ENCODE measurements at regions not wholly inside any gene's neighbourhood (a gene's known extent, or its start where the extent isn't known, plus 50 kb on each side); places are given as distances from the start of the nearest gene placed in this dataset.

DNA sequence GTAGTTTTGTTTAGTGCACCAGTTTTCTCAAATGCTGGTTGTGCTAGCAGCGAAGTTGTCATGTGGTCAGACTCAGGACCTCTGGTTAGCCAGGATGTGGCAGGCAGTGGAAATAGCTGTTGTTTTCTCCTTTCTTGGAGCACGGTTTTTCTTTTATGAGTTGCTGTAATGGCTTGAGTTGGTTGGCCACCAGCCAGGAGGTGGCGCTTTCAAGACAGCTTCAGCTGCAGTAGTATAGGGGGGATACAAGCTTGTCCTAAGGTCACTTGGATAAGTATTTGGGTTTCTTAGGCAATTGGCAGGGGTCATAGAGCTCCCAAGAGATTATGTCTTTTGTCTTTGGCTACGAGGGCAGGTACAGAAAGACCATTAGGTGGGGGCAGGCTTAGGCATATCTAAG is 274.2 kb upstream of the TARS1 start:
- Histone ChIP-seq H3K4me1 (replicated peaks) (no peaks in the 10 kb centered on the region), H3K27me3 (replicated peaks; ENCODE audit: insufficient read depth) (no peaks in the 10 kb centered on the region), H3K27ac (no peak overlapping the region), H3K9me3 (no peaks in the 10 kb centered on the region), H3K36me3 (no peaks in the 10 kb centered on the region), H3K4me3 (no peak overlapping the region)
- DNase-seq (ENCODE audit: low spot score) = no peak
- 74% methylated on average over 4 of the region's 4 CpGs for WGBS
- no peak for TF ChIP-seq POLR2AphosphoS5 (IDR thresholded peaks at IDR 0.05)
- TF ChIP-seq, protein P1, sequence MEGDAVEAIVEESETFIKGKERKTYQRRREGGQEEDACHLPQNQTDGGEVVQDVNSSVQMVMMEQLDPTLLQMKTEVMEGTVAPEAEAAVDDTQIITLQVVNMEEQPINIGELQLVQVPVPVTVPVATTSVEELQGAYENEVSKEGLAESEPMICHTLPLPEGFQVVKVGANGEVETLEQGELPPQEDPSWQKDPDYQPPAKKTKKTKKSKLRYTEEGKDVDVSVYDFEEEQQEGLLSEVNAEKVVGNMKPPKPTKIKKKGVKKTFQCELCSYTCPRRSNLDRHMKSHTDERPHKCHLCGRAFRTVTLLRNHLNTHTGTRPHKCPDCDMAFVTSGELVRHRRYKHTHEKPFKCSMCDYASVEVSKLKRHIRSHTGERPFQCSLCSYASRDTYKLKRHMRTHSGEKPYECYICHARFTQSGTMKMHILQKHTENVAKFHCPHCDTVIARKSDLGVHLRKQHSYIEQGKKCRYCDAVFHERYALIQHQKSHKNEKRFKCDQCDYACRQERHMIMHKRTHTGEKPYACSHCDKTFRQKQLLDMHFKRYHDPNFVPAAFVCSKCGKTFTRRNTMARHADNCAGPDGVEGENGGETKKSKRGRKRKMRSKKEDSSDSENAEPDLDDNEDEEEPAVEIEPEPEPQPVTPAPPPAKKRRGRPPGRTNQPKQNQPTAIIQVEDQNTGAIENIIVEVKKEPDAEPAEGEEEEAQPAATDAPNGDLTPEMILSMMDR (IDR thresholded peaks at IDR 0.05) = no peak
- no peak for TF ChIP-seq POLR2A (IDR thresholded peaks at IDR 0.05)
- intact Hi-C loops (cut with DNase I) = no loop called here

DNA sequence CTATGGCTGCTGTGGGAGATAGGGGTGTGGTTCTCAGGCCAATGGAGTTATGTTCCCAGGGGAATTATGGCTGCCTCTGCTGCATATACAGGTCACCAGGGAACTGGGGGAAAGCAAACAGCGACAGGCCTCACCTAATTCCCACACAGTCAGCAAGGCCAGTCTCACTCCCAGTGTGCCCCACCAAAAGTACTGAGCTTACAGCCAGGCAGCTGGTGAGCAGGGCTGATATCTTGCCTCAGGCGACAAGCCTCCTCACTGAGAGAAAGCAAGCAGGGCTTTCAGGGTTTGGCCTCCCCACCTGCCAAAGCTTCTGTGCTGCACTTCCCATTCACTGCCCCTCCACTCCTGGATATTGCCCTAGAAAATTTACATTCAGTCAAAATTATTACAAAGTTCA is 273.8 kb upstream of the TARS1 start:
- intact Hi-C loops (cut with DNase I) = no loop called here
- Histone ChIP-seq H3K4me1 (replicated peaks) (no peaks in the 10 kb centered on the region), H3K27me3 (replicated peaks; ENCODE audit: insufficient read depth) (no peaks in the 10 kb centered on the region), H3K4me3 (no peak overlapping the region), H3K9me3 (no peaks in the 10 kb centered on the region), H3K27ac (no peak overlapping the region), H3K36me3 (no peaks in the 10 kb centered on the region)
- TF ChIP-seq, protein P1 (IDR thresholded peaks at IDR 0.05) = no peak
- TF ChIP-seq POLR2A (IDR thresholded peaks at IDR 0.05) (no peak), POLR2AphosphoS5 (IDR thresholded peaks at IDR 0.05) (no peak)
- WGBS = 42% methylated on average over 2 of the region's 2 CpGs
- no peak for DNase-seq (ENCODE audit: low spot score)

DNA sequence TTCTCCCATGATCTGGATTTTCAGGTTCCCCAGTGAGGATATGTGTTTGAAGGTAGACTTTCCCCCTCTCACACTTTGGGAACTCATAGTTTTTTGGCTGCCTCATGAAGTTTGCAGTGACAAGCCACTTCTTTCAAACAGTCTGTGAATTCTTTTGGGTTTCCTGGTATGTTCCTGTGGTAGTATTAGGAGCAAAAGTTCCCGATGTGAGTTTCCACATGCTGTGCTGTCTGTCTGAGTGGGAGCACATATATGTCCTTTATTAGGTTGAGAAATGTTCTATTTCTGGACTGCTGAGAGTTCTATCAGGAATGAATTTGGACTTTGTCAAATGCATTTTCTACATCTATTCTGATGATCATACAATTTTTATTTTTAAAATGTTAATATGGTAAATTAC is 273.2 kb upstream of the TARS1 start:
- 65% methylated on average over 1 of the region's 1 CpG for WGBS
- TF ChIP-seq POLR2AphosphoS5 (IDR thresholded peaks at IDR 0.05) = no peak
- TF ChIP-seq POLR2A (IDR thresholded peaks at IDR 0.05) = no peak
- TF ChIP-seq, protein P1 (IDR thresholded peaks at IDR 0.05) = no peak
- no peak for DNase-seq (ENCODE audit: low spot score)

DNA sequence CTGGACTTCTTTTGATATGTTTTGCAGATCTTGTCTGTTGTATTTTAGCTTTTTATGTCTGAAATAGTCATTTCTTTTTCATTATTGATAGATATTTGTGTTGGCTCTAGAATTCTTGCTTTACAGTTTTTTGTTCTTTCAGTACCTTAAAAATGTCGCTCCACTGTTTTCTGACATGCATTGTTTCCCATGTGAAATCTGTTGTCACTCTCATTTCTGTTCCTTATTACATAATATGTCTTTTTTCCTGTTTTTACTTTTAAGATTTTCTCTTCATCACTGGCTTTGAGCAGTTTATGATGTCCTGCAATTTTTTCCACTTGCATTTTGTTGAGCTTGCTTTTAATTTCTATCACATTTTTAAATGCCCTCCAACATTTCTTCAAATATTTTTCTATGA is 270.4 kb upstream of the TARS1 start:
- TF ChIP-seq, protein P1 (IDR thresholded peaks at IDR 0.05) = no peak
- TF ChIP-seq POLR2A (IDR thresholded peaks at IDR 0.05) = no peak
- Histone ChIP-seq H3K4me1 (replicated peaks) (no peaks in the 10 kb centered on the region), H3K9me3 (no peaks in the 10 kb centered on the region), H3K4me3 (no peak overlapping the region), H3K27me3 (replicated peaks; ENCODE audit: insufficient read depth) (no peaks in the 10 kb centered on the region), H3K36me3 (no peaks in the 10 kb centered on the region), H3K27ac (no peak overlapping the region)
- intact Hi-C loops (cut with DNase I) = no loop called here
- WGBS = 100% methylated on average over 1 of the region's 1 CpG
- no peak for DNase-seq (ENCODE audit: low spot score)

More for the DNA sequence above, 273.2 kb upstream of the TARS1 start:
- Histone ChIP-seq H3K4me1 (replicated peaks) (no peaks in the 10 kb centered on the region), H3K36me3 (no peaks in the 10 kb centered on the region), H3K4me3 (no peak overlapping the region), H3K27ac (no peak overlapping the region), H3K9me3 (no peaks in the 10 kb centered on the region), H3K27me3 (replicated peaks; ENCODE audit: insufficient read depth) (no peaks in the 10 kb centered on the region)
- intact Hi-C loops (cut with DNase I) = no loop called here

DNA sequence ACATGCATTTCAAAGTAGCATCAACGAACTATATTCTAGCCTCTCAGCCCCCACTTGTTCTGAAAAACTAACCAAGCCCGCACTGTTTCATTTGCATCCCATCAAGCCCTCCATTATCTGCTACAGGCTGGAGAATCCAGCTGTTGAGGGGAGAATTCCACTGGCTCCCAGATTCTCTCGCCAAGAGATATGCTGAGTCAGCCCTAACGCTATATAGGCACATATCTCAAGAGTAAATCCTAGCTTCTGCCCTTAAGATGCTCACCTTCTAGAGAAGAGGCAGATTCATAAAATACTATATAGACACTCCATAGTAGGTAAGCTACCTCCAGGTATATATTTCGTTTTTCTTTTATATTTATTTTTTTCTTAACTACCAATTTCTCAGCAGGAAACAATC is 266.4 kb upstream of the TARS1 start:
- 83% methylated on average over 5 of the region's 5 CpGs for WGBS
- no peaks in the 10 kb centered on the region for H3K36me3 ChIP-seq
- intact Hi-C loops (cut with DNase I) = no loop called here
- H3K4me1 ChIP-seq (replicated peaks) = no peaks in the 10 kb centered on the region
- no peaks in the 10 kb centered on the region for H3K27me3 ChIP-seq (replicated peaks; ENCODE audit: insufficient read depth)
- no peak for TF ChIP-seq POLR2AphosphoS5 (IDR thresholded peaks at IDR 0.05)
- TF ChIP-seq POLR2A (IDR thresholded peaks at IDR 0.05) = no peak
- TF ChIP-seq, protein P1 (IDR thresholded peaks at IDR 0.05) = no peak
- H3K27ac ChIP-seq = no peak overlapping the region
- H3K9me3 ChIP-seq = no peaks in the 10 kb centered on the region
- no peak for DNase-seq (ENCODE audit: low spot score)
- H3K4me3 ChIP-seq = no peak overlapping the region
